T-helper 2 cell (primary cell): ENCODE measurements at regions not wholly inside any gene's neighbourhood (a gene's known extent, or its start where the extent isn't known, plus 50 kb on each side); places are given as distances from the start of the nearest gene placed in this dataset.
A peak's percentile ranks its signal among the peaks of the same experiment; 100 is the strongest.
"Not testable (repeated sequence)": the region's sequence is repeated elsewhere in the genome, so short reads cannot be mapped to it uniquely, and the experiment has no call there.

Experiments
- DNase-seq, 5 experiments: peaks; one replicate each; pipeline versions ENCODE4 v3.0.0 to v3.0.0-alpha.2; 2012 to 2022

GRCh38 chr10:64358907-64359306 lies 837.7 kb downstream of the REEP3 start:
- DNase-seq: no peak

DNA sequence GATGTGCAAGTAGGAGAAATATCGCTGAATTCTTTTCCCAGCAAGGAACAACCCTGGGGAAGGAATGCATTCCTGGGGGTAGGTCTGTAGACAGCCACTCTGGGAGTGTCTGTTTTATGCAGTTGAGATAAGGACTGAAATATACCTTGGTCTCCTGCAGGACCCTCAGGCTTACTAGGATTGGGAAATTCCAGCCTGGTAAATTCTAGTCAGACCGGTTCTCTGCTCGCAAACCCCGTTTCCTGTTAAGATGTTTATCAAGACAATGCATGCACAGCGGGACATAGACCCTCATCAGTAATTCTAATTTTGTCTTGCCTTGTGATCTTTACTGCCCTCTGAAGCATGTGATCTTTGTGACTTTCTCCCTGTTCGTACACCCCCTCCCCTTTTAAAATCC lies 839.0 kb downstream of the REEP3 start:
- DNase-seq: not testable (repeated sequence)

DNA sequence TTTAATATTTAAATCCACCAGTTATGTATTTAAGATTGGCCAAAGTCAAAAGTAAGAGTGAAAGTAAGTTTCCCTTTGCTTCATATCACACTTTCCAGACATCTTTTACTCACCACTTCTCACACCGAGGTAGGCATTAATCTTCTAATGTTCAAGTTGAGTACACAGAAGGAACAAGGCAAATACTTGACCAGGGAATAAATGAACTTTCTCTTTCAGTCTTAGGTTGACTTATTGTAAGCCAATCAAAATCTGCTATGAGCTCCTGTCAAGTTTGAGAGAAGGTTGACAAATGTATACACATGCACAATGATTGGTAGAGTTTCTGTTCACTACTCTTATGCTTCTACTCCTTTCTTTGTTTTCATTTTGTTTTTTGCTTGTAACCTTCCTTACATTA lies 842.5 kb downstream of the REEP3 start:
- DNase-seq: no peak

DNA sequence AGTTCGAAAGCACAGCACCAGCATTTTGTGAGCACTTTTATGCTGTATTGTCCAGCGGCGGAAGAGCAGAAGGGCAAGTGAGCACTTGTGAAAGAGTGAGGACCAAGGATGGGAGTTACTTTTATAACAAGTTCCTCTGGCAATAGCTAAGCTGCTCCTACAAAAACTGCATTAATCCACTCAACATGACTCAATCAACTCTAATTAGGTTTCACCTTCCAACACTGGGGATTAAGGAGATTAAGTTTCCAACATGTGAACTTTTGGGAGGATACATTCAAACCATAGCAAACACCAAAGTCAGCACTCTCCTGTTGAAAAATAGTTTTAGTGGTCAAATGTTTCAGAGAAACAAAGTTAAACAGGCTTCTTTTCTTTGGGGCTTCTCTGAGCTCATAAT lies 844.5 kb downstream of the REEP3 start:
- no peak for DNase-seq

GRCh38 chr10:64368298-64368697 lies 847.1 kb downstream of the REEP3 start:
- DNase-seq: no peak

DNA sequence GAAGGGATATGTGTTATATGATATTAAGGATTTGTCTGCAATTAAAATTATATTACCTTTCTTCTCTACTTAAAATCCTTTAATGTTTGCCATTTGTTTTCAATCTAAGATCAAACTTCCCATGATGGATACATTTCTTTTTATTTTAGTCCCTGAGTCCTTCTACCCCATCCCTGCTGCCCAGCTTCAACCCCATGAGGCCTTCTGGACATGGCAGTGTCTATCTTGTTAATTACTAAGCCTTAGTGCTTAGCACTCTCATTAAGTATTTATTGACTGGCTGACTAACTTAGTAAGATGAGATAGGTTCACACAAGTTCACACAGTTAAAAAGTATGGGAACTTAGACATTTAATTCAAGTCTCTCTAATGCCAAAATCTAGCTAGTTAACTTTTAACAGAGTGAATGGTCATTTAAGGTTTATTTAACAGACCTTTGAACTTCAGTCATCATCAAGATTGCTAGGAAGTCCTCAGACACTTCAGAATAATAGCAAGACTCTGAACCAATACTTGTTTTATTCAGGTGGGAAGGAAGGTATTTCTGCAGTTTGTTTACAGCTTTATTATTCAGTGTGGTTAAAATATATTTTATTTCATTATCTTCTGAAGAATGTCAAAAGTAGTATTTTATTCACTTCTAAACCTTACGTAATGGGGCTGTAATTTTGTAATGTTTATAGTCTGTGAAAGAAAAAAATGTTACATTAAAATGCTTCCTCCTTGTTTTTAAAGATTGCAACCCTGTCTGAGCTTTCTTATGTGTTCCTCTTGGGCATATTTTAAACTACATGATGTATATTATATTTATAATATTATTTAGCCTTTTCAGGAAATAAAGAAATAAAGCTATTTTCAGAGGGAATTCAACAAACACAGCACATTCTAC lies 848.9 kb downstream of the REEP3 start:
- DNase-seq: no peak

GRCh38 chr10:64374346-64374745 lies 853.1 kb downstream of the REEP3 start:
- no peak for DNase-seq

DNA sequence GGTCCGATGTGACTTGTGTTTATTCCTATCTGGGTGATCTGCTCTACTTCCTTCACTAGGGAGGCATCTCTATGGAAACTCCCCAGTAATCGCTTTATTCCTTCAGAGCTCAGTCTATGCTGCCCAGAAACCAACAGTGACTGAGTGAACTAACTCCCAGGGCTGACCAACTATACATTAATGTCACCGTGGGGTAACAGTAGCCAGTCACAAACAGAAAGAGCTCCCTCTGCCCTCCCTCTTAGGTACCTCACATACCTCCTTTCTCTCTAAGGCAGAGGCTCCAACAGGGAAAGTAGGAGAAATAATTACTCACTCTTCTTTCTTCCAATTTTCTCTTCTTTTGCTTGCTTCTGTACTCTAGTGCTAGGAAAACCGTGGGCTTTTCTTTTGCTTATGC lies 855.0 kb downstream of the REEP3 start:
- DNase-seq: no peak

DNA sequence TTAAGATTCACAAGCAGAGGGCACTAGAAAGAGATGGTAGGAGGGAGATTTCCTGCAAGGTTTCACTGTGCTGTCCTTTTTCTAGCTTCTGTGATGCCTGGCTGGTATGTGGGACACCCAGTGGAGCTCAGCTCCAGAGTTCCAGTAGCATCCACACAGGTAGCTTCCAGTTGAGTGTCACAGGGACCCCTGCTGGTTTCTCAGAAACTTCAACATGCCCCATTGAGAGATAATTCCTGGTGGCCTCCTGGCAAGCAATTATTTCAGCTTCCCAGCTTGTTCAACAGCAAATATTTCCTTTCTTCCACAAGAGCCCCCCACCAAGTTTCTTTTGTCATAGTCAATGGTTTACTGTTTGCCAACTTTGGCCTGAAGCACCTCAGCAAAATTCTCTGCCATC lies 858.7 kb downstream of the REEP3 start:
- DNase-seq: peak in 1 of 5 experiments; percentile 1

DNA sequence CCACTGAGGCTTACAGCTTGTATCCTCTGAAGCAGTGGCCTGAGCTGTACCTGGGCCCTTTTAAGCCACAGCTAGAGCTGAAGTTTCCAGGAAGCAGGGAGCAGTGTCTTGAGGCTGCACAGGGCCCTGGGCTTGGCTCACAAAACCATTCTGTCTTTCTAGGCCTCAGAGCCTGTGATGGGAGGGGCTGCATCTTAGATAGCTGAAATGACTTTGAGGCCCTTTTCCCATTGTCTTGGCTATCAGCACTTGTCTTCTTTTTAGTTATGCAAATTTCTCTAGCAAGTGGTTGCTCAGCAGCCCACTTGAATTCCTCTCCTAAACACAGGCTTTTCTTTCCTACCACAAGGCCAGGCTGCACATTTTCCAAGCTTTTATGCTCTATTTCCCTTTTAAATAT lies 864.2 kb downstream of the REEP3 start:
- no peak for DNase-seq

GRCh38 chr10:64394744-64395143 lies 873.5 kb downstream of the REEP3 start:
- DNase-seq: no peak

DNA sequence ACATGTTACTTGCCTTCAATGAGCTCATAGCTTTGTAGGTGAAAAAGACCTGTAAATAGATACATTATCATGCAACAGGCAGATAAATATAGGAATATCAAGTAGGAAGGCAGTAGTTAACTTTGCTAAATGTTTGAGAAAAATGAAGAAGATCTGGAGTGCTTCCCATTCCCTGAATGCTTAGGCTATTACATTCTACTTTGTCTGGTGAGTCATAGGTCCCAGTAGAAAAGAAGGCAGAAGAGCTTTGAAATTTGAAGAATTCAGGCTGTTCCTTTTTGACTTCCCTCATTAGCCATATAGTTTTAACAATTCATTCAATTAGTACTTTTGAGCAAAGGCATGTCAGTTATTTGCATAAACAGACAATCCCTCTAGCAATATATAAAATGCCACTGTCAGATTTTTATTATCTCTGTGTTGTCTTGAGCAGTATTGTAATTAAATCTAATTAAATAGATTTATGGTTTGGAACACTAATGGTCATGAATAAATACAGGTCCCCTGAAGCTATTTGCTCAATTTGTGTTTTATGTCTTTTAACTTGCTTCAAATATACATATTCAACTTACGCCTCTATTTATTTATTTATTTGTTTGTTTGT lies 875.0 kb downstream of the REEP3 start:
- no peak for DNase-seq

DNA sequence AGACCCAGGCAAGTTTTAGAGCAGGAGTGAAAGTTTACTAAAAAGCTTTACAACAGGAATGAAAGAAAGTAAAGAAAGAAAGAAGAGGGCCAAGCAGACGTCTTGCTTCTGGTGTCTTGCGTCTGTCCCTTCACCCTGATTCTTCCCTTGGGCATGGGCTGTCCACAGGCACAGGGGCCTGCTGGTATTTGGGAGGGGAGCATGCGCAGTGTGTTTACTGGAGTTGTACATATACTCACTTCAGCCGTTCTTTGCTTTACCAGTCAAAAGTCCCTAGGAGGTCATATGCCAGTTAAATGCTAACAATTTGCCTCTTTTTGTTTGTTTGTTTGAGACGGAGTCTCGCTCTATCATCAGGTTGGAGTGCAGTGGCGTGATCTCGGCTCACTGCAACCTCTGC lies 875.9 kb downstream of the REEP3 start:
- DNase-seq: no peak

DNA sequence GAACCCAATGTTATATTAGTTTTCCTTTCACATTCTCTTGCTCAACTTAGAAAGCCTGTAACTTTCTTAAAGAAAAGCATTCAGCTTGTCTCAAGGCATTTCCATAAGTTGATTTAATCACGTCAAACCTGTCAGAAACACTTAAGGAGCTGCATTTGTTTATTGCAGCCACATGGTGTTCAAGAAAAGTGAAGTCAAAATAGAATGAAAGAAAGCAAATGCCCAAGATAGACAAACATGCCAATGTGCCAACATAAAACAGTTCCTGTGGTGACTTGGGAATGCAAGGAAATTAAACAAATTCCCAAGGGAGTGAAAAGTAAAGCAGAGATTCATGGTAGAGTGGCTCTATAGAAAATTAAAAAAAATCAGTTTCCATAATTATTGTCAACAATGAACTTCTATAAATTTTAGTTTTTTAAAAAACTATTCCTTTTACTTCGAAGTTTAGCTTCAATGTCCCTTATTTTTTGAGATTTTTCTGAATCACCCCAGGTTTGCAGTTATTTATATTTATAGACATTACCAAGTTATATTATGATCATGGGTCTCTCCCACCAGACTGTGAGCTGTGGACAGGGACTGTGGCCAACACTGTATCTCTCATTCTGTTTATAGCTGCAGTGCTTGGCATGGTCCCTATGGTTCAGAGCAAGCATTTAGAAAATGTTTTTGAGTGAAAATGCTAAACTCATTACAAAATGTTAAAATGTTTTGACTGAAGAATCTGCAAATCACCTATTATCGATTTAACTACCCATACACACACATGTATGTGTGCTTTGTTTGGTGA lies 887.4 kb downstream of the REEP3 start:
- no peak for DNase-seq

DNA sequence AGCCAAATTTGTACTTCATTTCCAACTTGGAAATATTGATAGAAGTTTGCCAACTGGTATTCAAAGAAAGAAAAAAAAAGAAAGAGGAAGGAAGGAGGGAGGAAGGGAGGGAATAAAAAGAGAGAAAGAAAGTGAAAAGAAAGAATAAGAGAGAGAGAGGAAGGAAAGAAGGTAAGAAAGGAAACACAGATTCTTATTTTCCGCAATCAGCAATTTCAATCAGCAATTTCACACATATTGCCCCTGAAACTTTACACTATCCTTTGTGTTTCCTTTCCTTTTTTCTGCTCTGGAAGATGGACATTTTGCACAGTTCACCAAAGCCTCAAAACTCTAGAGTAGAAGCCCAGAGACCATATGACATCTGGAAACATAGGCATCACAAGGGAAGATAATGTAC lies 888.1 kb downstream of the REEP3 start:
- DNase-seq: no peak

DNA sequence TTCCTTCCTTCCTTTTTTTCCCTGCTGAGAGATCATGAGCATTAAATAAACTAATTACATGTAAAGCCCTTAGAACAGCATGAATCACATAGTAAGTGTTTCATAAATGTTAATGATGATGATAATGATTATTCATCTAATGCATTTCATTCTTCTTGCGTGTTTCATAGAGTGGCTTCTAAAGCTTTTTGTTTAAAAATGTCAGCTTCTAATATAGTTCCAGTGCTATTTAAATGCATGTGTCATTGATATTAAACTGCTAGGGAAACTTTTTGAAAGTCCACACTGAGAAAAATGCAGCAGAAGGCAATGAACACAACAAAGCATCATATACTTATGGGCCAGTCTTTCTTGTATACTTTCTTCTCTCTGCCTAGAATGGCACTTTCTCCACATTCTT lies 894.8 kb downstream of the REEP3 start:
- DNase-seq: no peak

DNA sequence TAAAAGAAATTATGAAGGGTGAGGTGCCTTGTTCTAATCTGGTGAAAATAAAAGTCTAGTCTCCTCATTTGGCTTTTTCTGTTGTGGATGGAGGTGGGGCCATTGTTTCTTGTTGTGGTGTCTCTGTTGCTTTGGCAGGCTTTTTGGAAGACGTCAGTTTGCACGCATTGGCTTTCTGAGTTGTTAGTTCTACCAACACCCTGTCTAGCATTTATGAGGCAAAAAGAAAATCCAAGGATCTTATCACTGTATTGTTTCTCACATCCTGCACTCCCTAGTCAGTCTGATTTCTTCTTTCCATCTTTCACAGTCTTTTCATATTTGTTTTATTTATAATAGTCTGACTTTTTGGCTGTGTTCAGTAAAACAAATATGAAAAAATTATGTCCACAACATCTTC lies 898.3 kb downstream of the REEP3 start:
- DNase-seq: no peak

GRCh38 chr10:64426745-64427144 lies 905.5 kb downstream of the REEP3 start:
- DNase-seq: no peak

GRCh38 chr10:64430690-64431323 lies 909.6 kb downstream of the REEP3 start:
- peak in 1 of 5 experiments; percentile 0 for DNase-seq

GRCh38 chr10:64441872-64442271 lies 920.7 kb downstream of the REEP3 start:
- not testable (repeated sequence) for DNase-seq

DNA sequence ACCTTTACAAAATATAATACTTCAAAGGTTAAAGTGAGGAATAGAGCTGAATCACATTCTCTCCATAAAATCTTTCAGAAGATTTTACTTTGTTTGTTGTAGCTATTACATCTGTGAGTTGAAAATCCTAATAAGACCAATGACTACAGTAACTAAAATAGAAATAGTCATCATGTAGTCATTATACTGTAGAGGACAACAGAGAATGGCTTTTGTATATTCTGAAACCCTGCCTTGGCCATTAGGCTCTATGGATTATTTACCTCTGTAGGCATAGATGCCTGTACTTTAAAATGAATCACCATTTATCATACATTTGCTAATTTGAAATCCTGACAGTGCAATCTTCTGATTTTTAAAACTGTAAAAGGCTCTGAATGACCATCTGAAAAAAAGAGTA lies 923.0 kb downstream of the REEP3 start:
- no peak for DNase-seq

DNA sequence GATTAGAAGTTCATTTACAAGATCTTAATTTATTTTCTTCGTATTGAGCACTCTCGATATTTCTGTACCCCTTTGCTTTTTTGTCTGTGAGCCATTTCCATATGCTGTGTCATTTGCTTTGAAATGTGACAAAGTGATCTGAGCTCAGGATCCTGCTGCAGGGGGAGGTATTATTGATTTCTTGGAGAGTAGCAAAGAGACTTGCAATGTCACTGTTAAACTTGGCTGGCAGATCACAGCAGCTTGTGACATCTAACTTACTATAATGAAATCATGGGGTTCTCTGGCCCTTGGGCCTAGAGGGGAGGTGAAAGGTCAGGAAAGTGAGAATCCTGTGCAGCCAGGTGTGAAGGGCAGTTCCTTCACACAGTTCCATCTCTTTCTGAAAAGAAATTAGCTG lies 923.4 kb downstream of the REEP3 start:
- no peak for DNase-seq

DNA sequence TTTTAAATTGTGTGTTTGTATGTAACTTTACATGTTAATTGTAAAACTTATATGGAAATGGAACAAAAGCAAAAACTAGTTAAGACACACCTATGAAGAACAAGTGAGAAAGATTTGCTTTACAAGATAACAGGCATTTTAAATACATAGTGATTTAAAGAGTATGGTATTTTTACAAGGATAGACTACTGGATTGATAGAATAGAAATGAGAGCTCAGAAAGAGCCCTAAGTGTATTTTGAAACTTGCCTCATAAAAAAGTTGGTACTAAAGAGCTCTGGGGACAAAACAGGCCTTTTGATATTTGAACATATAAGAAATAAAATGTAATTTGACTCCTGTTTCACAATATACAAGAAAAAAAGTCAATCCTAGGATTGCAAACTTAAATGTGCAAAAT lies 928.4 kb downstream of the REEP3 start:
- DNase-seq: no peak
